22Rv1 (cell line): ENCODE measurements at regions not wholly inside any gene's neighbourhood (a gene's known extent, or its start where the extent isn't known, plus 50 kb on each side); places are given as distances from the start of the nearest gene placed in this dataset.
"Not testable (repeated sequence)": the region's sequence is repeated elsewhere in the genome, so short reads cannot be mapped to it uniquely, and the experiment has no call there.

Experiments used
- H3K27ac ChIP-seq: fragments of 450-650 bp; 2 replicates; pipeline ENCODE4 v1.5.1; 2017
- CTCF ChIP-seq: fragments of 450-650 bp; IDR thresholded peaks from 2 replicates; pipeline ENCODE4 v1.5.1; 2017; ENCODE audit warnings: mild to moderate bottlenecking
- ZFX ChIP-seq: fragments of 450-650 bp; IDR thresholded peaks from 2 replicates; pipeline ENCODE4 v1.6.1; 2017; ENCODE audit warnings: antibody characterized with exemption, borderline replicate concordance

GRCh38 chr1:213622365-213623063, 365.3 kb upstream of the PROX1 start:
- H3K27ac ChIP-seq, result no peak overlapping the region
- TF ChIP-seq CTCF, result no peak

GRCh38 chr1:213623064-213623581, 364.6 kb upstream of the PROX1 start:
- no peak overlapping the region for H3K27ac ChIP-seq
- TF ChIP-seq ZFX (no peak), CTCF (no peak)

GRCh38 chr1:213623862-213624261, 363.9 kb upstream of the PROX1 start:
- TF ChIP-seq ZFX, result no peak
- TF ChIP-seq CTCF, result no peak
- no peak overlapping the region for H3K27ac ChIP-seq

GRCh38 chr1:213636778-213637177, 351.0 kb upstream of the PROX1 start:
- not testable (repeated sequence) for H3K27ac ChIP-seq

GRCh38 chr1:213641312-213641711, 346.5 kb upstream of the PROX1 start:
- TF ChIP-seq CTCF (no peak), ZFX (no peak)

GRCh38 chr1:213643360-213643759, 344.4 kb upstream of the PROX1 start:
- no peak for TF ChIP-seq ZFX
- TF ChIP-seq CTCF, result no peak
- H3K27ac ChIP-seq, result no peak overlapping the region

More at GRCh38 chr1:213641312-213641711, 346.5 kb upstream of the PROX1 start:
- H3K27ac ChIP-seq, result no peak overlapping the region

- no peak for TF ChIP-seq CTCF
- TF ChIP-seq ZFX, result no peak
- H3K27ac ChIP-seq, result no peak overlapping the region
Observed at GRCh38 chr1:213647864-213648650, 339.7 kb upstream of the PROX1 start.
